ENCODE measurements at regions not wholly inside any gene's neighbourhood (a gene's known extent, or its start where the extent isn't known, plus 50 kb on each side); places are given as distances from the start of the nearest gene placed in this dataset.

DNA sequence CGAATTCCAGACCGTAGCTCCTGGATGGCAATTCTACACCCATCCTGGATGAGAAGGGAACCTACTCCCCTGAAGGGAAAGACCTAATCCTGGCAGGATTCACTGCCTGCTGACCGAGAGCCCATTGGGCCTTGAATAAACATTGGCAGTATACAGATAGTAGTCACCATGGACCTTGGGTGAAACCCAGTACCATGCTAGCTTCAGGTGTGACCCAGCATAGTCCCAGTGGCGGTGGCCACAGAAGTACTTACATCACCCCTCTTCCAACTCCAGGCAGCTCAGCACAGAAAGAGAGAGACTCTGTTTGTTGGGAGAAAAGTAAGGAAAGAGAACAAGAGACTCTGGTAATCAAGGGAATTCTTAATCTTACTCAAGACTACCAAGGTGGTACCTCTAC, 97.2 kb upstream of the SLC13A1 start:
- Mint-ChIP-seq H3K4me3 (ENCODE audit: low read depth, unreplicated experiment) (no peak overlapping the region), H3K27me3 (ENCODE audit: unreplicated experiment) (no peaks in the 10 kb centered on the region), H3K27ac (ENCODE audit: unreplicated experiment) (no peak overlapping the region), H3K9me3 (ENCODE audit: low read depth, unreplicated experiment) (peaks cover under 1% of the 10 kb centered on the region), H3K4me1 (ENCODE audit: low read depth, unreplicated experiment) (no peaks in the 10 kb centered on the region), H3K36me3 (ENCODE audit: insufficient read depth, unreplicated experiment) (no peaks in the 10 kb centered on the region)
- BruUV-seq (replicated peaks): no TSS peak
- TF ChIP-seq, protein P1, sequence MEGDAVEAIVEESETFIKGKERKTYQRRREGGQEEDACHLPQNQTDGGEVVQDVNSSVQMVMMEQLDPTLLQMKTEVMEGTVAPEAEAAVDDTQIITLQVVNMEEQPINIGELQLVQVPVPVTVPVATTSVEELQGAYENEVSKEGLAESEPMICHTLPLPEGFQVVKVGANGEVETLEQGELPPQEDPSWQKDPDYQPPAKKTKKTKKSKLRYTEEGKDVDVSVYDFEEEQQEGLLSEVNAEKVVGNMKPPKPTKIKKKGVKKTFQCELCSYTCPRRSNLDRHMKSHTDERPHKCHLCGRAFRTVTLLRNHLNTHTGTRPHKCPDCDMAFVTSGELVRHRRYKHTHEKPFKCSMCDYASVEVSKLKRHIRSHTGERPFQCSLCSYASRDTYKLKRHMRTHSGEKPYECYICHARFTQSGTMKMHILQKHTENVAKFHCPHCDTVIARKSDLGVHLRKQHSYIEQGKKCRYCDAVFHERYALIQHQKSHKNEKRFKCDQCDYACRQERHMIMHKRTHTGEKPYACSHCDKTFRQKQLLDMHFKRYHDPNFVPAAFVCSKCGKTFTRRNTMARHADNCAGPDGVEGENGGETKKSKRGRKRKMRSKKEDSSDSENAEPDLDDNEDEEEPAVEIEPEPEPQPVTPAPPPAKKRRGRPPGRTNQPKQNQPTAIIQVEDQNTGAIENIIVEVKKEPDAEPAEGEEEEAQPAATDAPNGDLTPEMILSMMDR (IDR thresholded peaks at IDR 0.05; ENCODE audit: unreplicated experiment): no peak
- intact Hi-C loops (cut with micrococcal nuclease; ENCODE audit: unreplicated experiment): no loop called here
- CTCF ChIA-PET: interaction anchor here (0.8 kb wide), 1 partner anchor 54 kb away, joined by 3 read pairs; no protein-coding TSS in a partner anchor
- DNase-seq: no peak

DNA sequence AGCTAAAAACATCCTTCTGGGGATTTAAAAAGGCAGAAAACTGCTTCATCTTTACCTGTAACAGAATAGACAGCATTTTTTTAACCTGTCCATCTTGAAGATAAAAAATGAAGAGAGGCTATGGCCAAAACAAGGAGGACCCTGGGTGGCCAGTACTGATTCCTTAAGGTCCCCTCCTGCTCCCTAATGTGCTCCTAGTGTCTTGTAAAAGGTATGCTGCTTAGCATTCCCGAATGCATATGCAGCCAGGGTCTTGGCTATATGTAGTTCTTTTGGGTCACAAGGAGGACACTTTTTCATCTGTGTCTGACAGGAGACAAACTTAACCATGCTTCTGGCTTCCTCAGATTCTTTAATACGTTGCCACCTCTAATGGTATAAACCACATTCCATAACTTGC, 93.9 kb upstream of the SLC13A1 start:
- CTCF ChIA-PET: no interaction called here
- Mint-ChIP-seq H3K27ac (ENCODE audit: unreplicated experiment) (no peak overlapping the region), H3K4me1 (ENCODE audit: low read depth, unreplicated experiment) (no peaks in the 10 kb centered on the region), H3K36me3 (ENCODE audit: insufficient read depth, unreplicated experiment) (no peaks in the 10 kb centered on the region), H3K4me3 (ENCODE audit: low read depth, unreplicated experiment) (no peak overlapping the region), H3K9me3 (ENCODE audit: low read depth, unreplicated experiment) (no peaks in the 10 kb centered on the region), H3K27me3 (ENCODE audit: unreplicated experiment) (no peaks in the 10 kb centered on the region)
- no peak for DNase-seq
- no TSS peak for BruUV-seq (replicated peaks)
- intact Hi-C loops (cut with micrococcal nuclease; ENCODE audit: unreplicated experiment): no loop called here
- TF ChIP-seq, protein P1 (IDR thresholded peaks at IDR 0.05; ENCODE audit: unreplicated experiment): no peak

DNA sequence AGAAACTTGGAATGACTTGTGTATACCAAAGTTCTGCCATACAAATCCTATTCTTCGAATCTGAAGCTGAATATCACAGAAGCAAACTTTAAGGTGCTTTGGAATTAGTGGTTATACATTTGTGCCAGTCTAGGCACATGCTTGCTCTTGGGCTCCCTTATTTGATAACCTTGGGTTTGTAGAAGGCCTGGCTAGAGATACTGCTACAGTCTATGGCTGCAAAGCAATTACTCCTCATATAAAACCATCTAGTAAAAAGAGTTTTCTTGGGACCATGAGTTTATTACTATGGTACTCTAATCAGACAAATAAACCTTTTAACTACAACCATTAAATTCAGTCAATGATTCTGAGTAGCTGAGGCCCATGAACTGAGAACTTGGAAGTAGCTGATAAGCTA, 92.5 kb upstream of the SLC13A1 start:
- Mint-ChIP-seq H3K4me1 (ENCODE audit: low read depth, unreplicated experiment) (no peaks in the 10 kb centered on the region), H3K9me3 (ENCODE audit: low read depth, unreplicated experiment) (peaks cover 5% of the 10 kb centered on the region), H3K4me3 (ENCODE audit: low read depth, unreplicated experiment) (no peak overlapping the region), H3K36me3 (ENCODE audit: insufficient read depth, unreplicated experiment) (no peaks in the 10 kb centered on the region), H3K27ac (ENCODE audit: unreplicated experiment) (no peak overlapping the region), H3K27me3 (ENCODE audit: unreplicated experiment) (no peaks in the 10 kb centered on the region)
- intact Hi-C loops (cut with micrococcal nuclease; ENCODE audit: unreplicated experiment): no loop called here
- CTCF ChIA-PET: no interaction called here
- no peak for DNase-seq
- BruUV-seq (replicated peaks): no TSS peak
- TF ChIP-seq, protein P1 (IDR thresholded peaks at IDR 0.05; ENCODE audit: unreplicated experiment): no peak

DNA sequence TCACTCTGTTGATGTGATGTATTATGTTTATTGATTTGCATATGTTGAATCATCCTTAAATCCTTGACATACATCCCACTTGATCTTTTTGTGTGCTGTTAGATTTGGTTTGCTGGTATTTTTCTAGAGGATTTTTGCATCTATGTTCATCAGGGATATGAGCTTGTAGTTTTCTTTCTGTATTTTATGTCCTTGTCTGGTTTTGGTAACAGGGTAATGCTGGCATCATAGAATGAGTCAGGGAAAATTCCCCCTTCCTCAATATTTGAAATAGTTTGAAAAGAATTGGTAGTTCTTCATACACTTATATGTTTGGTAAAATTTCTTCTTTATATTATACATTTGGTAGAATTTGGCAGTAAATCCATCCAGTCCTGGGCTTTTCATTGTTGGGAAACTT, 89.4 kb upstream of the SLC13A1 start:
- intact Hi-C loops (cut with micrococcal nuclease; ENCODE audit: unreplicated experiment): no loop called here
- BruUV-seq (replicated peaks): no TSS peak
- H3K27ac Mint-ChIP-seq (ENCODE audit: unreplicated experiment): no peak overlapping the region
- DNase-seq: no peak
- TF ChIP-seq, protein P1 (IDR thresholded peaks at IDR 0.05; ENCODE audit: unreplicated experiment): no peak
- H3K36me3 Mint-ChIP-seq (ENCODE audit: insufficient read depth, unreplicated experiment): no peaks in the 10 kb centered on the region
- H3K9me3 Mint-ChIP-seq (ENCODE audit: low read depth, unreplicated experiment): peaks cover 5% of the 10 kb centered on the region
- H3K4me1 Mint-ChIP-seq (ENCODE audit: low read depth, unreplicated experiment): no peaks in the 10 kb centered on the region
- H3K27me3 Mint-ChIP-seq (ENCODE audit: unreplicated experiment): no peaks in the 10 kb centered on the region
- no peak overlapping the region for H3K4me3 Mint-ChIP-seq (ENCODE audit: low read depth, unreplicated experiment)
- CTCF ChIA-PET: no interaction called here

Data from Calu3 (cell line).